GM12878 (cell line): ENCODE measurements at regions not wholly inside any gene's neighbourhood (a gene's known extent, or its start where the extent isn't known, plus 50 kb on each side); places are given as distances from the start of the nearest gene placed in this dataset.

ENCODE experiments used
- ATAC-seq: fragments of 200-7000 bp; cut with Tn5 transposase; 3 replicates; pipeline ENCODE4 v1.9.1; 2020; ENCODE audit warnings: mild to moderate bottlenecking, moderate library complexity
- BruUV-seq: library from RNA; stranded (reverse); fragments of 400-500 nt; replicated peaks from 2 replicates; lab custom pipeline; 2021; lab: Mats Ljungman, UMichigan
- CTCF ChIA-PET: fragments of 300-600 bp; sonication (Branson Sonifier 250); formaldehyde crosslinking; extraction: SDS; loops from one replicate; lab custom pipeline; 2021; ENCODE audit warnings: inconsistent platforms; lab: Yijun Ruan, JAX
- POLR2A ChIA-PET: fragments of 350-600 bp; formaldehyde crosslinking; extraction: SDS; loops from one replicate; lab custom pipeline; 2021; ENCODE audit warnings: inconsistent platforms; lab: Charles Lee
- RAD21 ChIA-PET: fragments of 300-600 bp; sonication (Branson Sonifier 250); formaldehyde crosslinking; loops from one replicate; lab custom pipeline; 2023; ENCODE audit warnings: antibody characterized with exemption; ENCODE audit not compliant: unreplicated experiment; lab: Charles Lee
- SMC1A ChIA-PET: fragments of 300-600 bp; sonication (Branson Sonifier 250); formaldehyde crosslinking; loops from one replicate; lab custom pipeline; 2023; ENCODE audit not compliant: unreplicated experiment, uncharacterized antibody; lab: Charles Lee
- DNase-seq: peaks from one replicate; pipeline ENCODE4 v3.0.0-alpha.2; 2011; ENCODE audit warnings: low read depth, low spot score
- FAIRE-seq: peaks from 3 replicates; lab custom pipeline; 2011; peaks lifted over from hg19 to GRCh38; lab: Jason Lieb, UNC
- H2AFZ ChIP-seq: 2 replicates; pipeline ENCODE4 v1.6.0; 2011; ENCODE audit warnings: low read depth, low read length, control low read depth; ENCODE audit not compliant: control insufficient read depth
- H3K27ac ChIP-seq: 2 replicates; pipeline ENCODE4 v1.5.1; 2011; ENCODE audit warnings: control low read depth; ENCODE audit not compliant: control insufficient read depth, insufficient read depth
- H3K27me3 ChIP-seq, 2 experiments: replicated peaks in 1 of 2; 2 replicates each; pipeline versions ENCODE4 v1.6.0 to v1.6.1; 2011; ENCODE audit warnings: low read length in 1 of 2; ENCODE audit not compliant: control insufficient read depth in 2 of 2, insufficient read depth in 2 of 2
- H3K36me3 ChIP-seq, 2 experiments: 2 replicates each; pipeline ENCODE4 v1.5.1; 2011; ENCODE audit warnings: low read length in 1 of 2; ENCODE audit not compliant: control insufficient read depth in 2 of 2, insufficient read depth in 2 of 2
- H3K4me1 ChIP-seq: 2 replicates; pipeline ENCODE4 v1.6.1; 2011; ENCODE audit warnings: mild to moderate bottlenecking, low read length, moderate library complexity, mixed read lengths; ENCODE audit not compliant: control insufficient read depth, insufficient read depth
- H3K4me2 ChIP-seq: 2 replicates; pipeline ENCODE4 v1.6.0; 2011; ENCODE audit warnings: control low read depth; ENCODE audit not compliant: control insufficient read depth, insufficient read depth
- H3K4me3 ChIP-seq: fragments of 200-600 bp; sonication (generic); 2 replicates; pipeline ENCODE4 v1.5.1; 2016
- H3K79me2 ChIP-seq: 2 replicates; pipeline ENCODE4 v1.6.0; 2011; ENCODE audit warnings: low read length; ENCODE audit not compliant: control insufficient read depth, insufficient read depth
- H3K9ac ChIP-seq: 2 replicates; pipeline ENCODE4 v1.8.0; 2011; ENCODE audit warnings: low read length, control low read depth, mixed read lengths; ENCODE audit not compliant: control insufficient read depth, insufficient read depth
- H3K9me3 ChIP-seq: replicated peaks from 3 replicates; pipeline ENCODE4 v1.5.1; 2011; ENCODE audit warnings: mild to moderate bottlenecking, low read length; ENCODE audit not compliant: control insufficient read depth, insufficient read depth
- H4K20me1 ChIP-seq: 2 replicates; pipeline ENCODE4 v1.6.0; 2011; ENCODE audit not compliant: control insufficient read depth, insufficient read depth
- CHD2 ChIP-seq: IDR thresholded peaks from 2 replicates; pipeline ENCODE4 v1.6.1; 2011; ENCODE audit warnings: low read depth, low read length, improper control_type of control experiment, borderline replicate concordance
- ESRRA ChIP-seq: IDR thresholded peaks from 2 replicates; pipeline ENCODE4 v1.6.1; 2012; ENCODE audit warnings: mild to moderate bottlenecking, low read length, improper control_type of control experiment
- SREBF2 ChIP-seq: IDR thresholded peaks from 2 replicates; pipeline ENCODE4 v1.6.1; 2012; ENCODE audit warnings: mild to moderate bottlenecking, low read length
- WGBS: methylation state at CpG from one replicate; pipeline ENCODE4 v1.1.6; 2016; ENCODE audit warnings: low lambda C conversion rate; ENCODE audit not compliant: insufficient replicate concordance, insufficient coverage; ENCODE audit errors: missing lambda C conversion rate; 5-methylcytosine and 5-hydroxymethylcytosine counted together
- in situ Hi-C: fragments of 300-500 bp; cut with MboI; formaldehyde crosslinking; loops from 9 replicates; pipeline ENCODE4 v1.14.3; 2018; ENCODE audit warnings: mixed read lengths
- intact Hi-C: fragments of 100-400 bp; cut with micrococcal nuclease; formaldehyde crosslinking; loops from one replicate; pipeline ENCODE4 v1.14.2; 2022; ENCODE audit not compliant: unreplicated experiment
- TF ChIP-seq, protein P1 (sequence below): IDR thresholded peaks from 2 replicates; pipeline ENCODE4 v1.6.1; 2012; ENCODE audit warnings: mild to moderate bottlenecking, low read depth, low read length

DNA sequence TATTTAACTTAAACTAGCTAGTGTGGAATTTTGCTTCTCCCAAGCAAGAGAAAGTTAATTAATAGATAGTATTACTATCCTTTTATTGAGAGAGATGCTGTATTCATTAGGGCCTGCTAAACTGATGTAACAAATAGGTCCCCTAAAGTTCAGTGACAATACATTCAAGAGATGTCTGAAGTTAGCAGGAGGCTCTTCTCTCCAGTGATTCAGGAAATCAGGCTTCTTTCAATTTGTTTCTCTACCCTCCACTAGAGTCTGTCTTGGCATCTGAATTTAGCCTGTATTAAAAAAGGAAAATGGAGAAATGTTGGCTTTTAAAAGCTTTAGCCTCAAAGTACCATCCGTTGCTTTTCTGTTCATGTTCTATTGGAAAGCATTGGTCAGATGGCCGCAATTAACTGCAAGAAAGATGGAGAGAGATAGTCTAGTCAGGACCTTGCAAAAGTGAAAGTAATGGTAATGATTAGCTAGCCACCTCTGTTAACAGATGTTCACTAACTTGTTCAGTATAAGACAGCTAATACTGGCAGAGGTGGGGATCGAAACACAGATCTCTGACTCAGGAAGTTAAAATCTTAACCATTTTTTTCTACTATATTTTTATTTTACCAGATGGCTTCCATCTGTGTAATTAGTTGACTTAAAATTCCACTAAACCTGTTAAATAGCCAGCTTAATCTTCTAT is 786.8 kb downstream of the TMTC2 start:
- Histone ChIP-seq H3K79me2 (no peaks in the 10 kb centered on the region), H3K27me3 (no peaks in the 10 kb centered on the region), H3K27ac (no peak overlapping the region), H3K4me1 (no peaks in the 10 kb centered on the region), H3K9me3 (no peaks in the 10 kb centered on the region), H3K4me2 (no peak overlapping the region)
- FAIRE-seq, result no peak
- SMC1A ChIA-PET, result interaction anchor here (0.6 to 1.3 kb wide), 4 partner anchors 17 to 788 kb away, joined by 3 to 5 read pairs (median 4); no protein-coding TSS in a partner anchor
- POLR2A ChIA-PET, result interaction anchor here (1.1 kb wide), 1 partner anchor 788 kb away, joined by 3 read pairs; no protein-coding TSS in a partner anchor
- no TSS peak for BruUV-seq
- WGBS, result 14% methylated on average over 3 of the region's 3 CpGs
- TF ChIP-seq ESRRA (no peak), SREBF2 (no peak), CHD2 (no peak)
- TF ChIP-seq, protein P1, sequence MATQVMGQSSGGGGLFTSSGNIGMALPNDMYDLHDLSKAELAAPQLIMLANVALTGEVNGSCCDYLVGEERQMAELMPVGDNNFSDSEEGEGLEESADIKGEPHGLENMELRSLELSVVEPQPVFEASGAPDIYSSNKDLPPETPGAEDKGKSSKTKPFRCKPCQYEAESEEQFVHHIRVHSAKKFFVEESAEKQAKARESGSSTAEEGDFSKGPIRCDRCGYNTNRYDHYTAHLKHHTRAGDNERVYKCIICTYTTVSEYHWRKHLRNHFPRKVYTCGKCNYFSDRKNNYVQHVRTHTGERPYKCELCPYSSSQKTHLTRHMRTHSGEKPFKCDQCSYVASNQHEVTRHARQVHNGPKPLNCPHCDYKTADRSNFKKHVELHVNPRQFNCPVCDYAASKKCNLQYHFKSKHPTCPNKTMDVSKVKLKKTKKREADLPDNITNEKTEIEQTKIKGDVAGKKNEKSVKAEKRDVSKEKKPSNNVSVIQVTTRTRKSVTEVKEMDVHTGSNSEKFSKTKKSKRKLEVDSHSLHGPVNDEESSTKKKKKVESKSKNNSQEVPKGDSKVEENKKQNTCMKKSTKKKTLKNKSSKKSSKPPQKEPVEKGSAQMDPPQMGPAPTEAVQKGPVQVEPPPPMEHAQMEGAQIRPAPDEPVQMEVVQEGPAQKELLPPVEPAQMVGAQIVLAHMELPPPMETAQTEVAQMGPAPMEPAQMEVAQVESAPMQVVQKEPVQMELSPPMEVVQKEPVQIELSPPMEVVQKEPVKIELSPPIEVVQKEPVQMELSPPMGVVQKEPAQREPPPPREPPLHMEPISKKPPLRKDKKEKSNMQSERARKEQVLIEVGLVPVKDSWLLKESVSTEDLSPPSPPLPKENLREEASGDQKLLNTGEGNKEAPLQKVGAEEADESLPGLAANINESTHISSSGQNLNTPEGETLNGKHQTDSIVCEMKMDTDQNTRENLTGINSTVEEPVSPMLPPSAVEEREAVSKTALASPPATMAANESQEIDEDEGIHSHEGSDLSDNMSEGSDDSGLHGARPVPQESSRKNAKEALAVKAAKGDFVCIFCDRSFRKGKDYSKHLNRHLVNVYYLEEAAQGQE, result no peak
- TF ChIP-seq, all 136 proteins: peak for 0
- ATAC-seq (peak; percentile 95), DNase-seq (peak; percentile 26)
- Histone ChIP-seq H3K36me3 (no peaks in the 10 kb centered on the region), H3K9ac (no peak overlapping the region), H2AFZ (no peak overlapping the region), H4K20me1 (no peaks in the 10 kb centered on the region), H3K4me3 (no peak overlapping the region)
- intact Hi-C loops (loop anchor here (2.0 to 10.0 kb wide), 2 partner anchors 19 to 789 kb away; partner anchors contain the start of gene TMTC2), in situ Hi-C loops (no loop called here)
- ChIA-PET RAD21 (interaction anchor here (1.1 kb wide), 1 partner anchor 788 kb away, joined by 3 read pairs; no protein-coding TSS in a partner anchor), CTCF (no interaction called here)
